Upper lobe of right lung (tissue), 1 donor: ENCODE measurements at regions not wholly inside any gene's neighbourhood (a gene's known extent, or its start where the extent isn't known, plus 50 kb on each side); places are given as distances from the start of the nearest gene placed in this dataset.

Experiments
- ATAC-seq: fragments of 200-7000 bp; cut with Tn5 transposase; one replicate; pipeline ENCODE4 v1.9.1; 2020; ENCODE audit warnings: mild to moderate bottlenecking, moderate library complexity
- DNase-seq: peaks from one replicate; pipeline ENCODE4 v3.0.0-alpha.2; 2020
- H3K27ac ChIP-seq: fragments of 200-600 bp; one replicate; pipeline ENCODE4 v1.8.0; 2022
- H3K27me3 ChIP-seq: fragments of 200-600 bp; one replicate; pipeline ENCODE4 v1.8.0; 2022; ENCODE audit warnings: mild to moderate bottlenecking
- H3K36me3 ChIP-seq: fragments of 200-600 bp; one replicate; pipeline ENCODE4 v1.8.0; 2022
- H3K4me1 ChIP-seq: fragments of 200-600 bp; one replicate; pipeline ENCODE4 v1.8.0; 2022
- H3K4me3 ChIP-seq: fragments of 200-600 bp; one replicate; pipeline ENCODE4 v1.8.0; 2022; ENCODE audit warnings: mild to moderate bottlenecking
- H3K9me3 ChIP-seq: fragments of 200-600 bp; one replicate; pipeline ENCODE4 v1.8.0; 2022
- CTCF ChIP-seq: fragments of 200-600 bp; IDR thresholded peaks from one replicate; pipeline ENCODE4 v1.8.0; 2022; ENCODE audit warnings: antibody characterized with exemption
- intact Hi-C: fragments of 100-400 bp; cut with DNase I; formaldehyde crosslinking; loops from one replicate; pipeline ENCODE4 v1.11.0; 2022
- donor health status: DM: no; HTN: yes; CAD: no; lungs with severe emphysema.

GRCh38 chr1:9419369-9420041 lies 119.8 kb upstream of the SLC25A33 start:
- Histone ChIP-seq H3K27ac (no peak overlapping the region), H3K27me3 (no peaks in the 10 kb centered on the region), H3K36me3 (no peaks in the 10 kb centered on the region), H3K4me3 (no peak overlapping the region), H3K4me1 (peaks cover 2% of the 10 kb centered on the region), H3K9me3 (no peaks in the 10 kb centered on the region)
- intact Hi-C loops = no loop called here
- DNase-seq (no peak), ATAC-seq (no peak)
- no peak for TF ChIP-seq CTCF

GRCh38 chr1:9420835-9421532 lies 118.3 kb upstream of the SLC25A33 start:
- H3K36me3 ChIP-seq = no peaks in the 10 kb centered on the region
- no peak for TF ChIP-seq CTCF
- intact Hi-C loops = no loop called here
- no peak overlapping the region for H3K4me3 ChIP-seq
- peaks cover 6% of the 10 kb centered on the region for H3K4me1 ChIP-seq
- H3K27ac ChIP-seq = no peak overlapping the region
- DNase-seq (no peak), ATAC-seq (no peak)
- no peaks in the 10 kb centered on the region for H3K9me3 ChIP-seq
- no peaks in the 10 kb centered on the region for H3K27me3 ChIP-seq

GRCh38 chr1:9421533-9421873 lies 117.8 kb upstream of the SLC25A33 start:
- no peaks in the 10 kb centered on the region for H3K9me3 ChIP-seq
- H3K4me1 ChIP-seq = peaks cover 6% of the 10 kb centered on the region
- no peak for TF ChIP-seq CTCF
- DNase-seq = no peak
- no peak for ATAC-seq
- H3K27me3 ChIP-seq = no peaks in the 10 kb centered on the region
- H3K4me3 ChIP-seq = no peak overlapping the region
- no peaks in the 10 kb centered on the region for H3K36me3 ChIP-seq
- no peak overlapping the region for H3K27ac ChIP-seq
- intact Hi-C loops = no loop called here

GRCh38 chr1:9422321-9422720 lies 116.9 kb upstream of the SLC25A33 start:
- intact Hi-C loops = no loop called here
- DNase-seq = no peak
- H3K27ac ChIP-seq = no peak overlapping the region

GRCh38 chr1:9422911-9423505 lies 116.3 kb upstream of the SLC25A33 start:
- TF ChIP-seq CTCF = no peak
- Histone ChIP-seq H3K36me3 (no peaks in the 10 kb centered on the region), H3K27ac (no peak overlapping the region), H3K4me1 (peaks cover 6% of the 10 kb centered on the region), H3K9me3 (no peaks in the 10 kb centered on the region), H3K27me3 (no peaks in the 10 kb centered on the region), H3K4me3 (no peak overlapping the region)
- ATAC-seq (no peak), DNase-seq (no peak)
- intact Hi-C loops = no loop called here

More at GRCh38 chr1:9422321-9422720, 116.9 kb upstream of the SLC25A33 start:
- H3K36me3 ChIP-seq = no peaks in the 10 kb centered on the region
- no peak for TF ChIP-seq CTCF
- H3K4me1 ChIP-seq = peaks cover 6% of the 10 kb centered on the region
- no peaks in the 10 kb centered on the region for H3K27me3 ChIP-seq
- no peak overlapping the region for H3K4me3 ChIP-seq
- no peak for ATAC-seq
- no peaks in the 10 kb centered on the region for H3K9me3 ChIP-seq
